T47D (cell line): ENCODE measurements at regions not wholly inside any gene's neighbourhood (a gene's known extent, or its start where the extent isn't known, plus 50 kb on each side); places are given as distances from the start of the nearest gene placed in this dataset.

Experiments
- DNase-seq, 2 experiments: peaks; one replicate each; pipeline versions ENCODE4 v3.0.0 to v3.0.0-alpha.2; 2011 to 2012; ENCODE audit warnings: low read depth in 1 of 2, low spot score in 1 of 2
- JUND ChIP-seq: IDR thresholded peaks from 2 replicates; pipeline ENCODE4 v1.6.1; 2012; ENCODE audit warnings: low read depth
- in situ Hi-C: cut with HindIII; loops from 2 replicates; pipeline ENCODE4 v1.10.0; 2016; ENCODE audit warnings: low sequenced_read_pairs, low pct_unique_long_range_greater_than_20kb

DNA sequence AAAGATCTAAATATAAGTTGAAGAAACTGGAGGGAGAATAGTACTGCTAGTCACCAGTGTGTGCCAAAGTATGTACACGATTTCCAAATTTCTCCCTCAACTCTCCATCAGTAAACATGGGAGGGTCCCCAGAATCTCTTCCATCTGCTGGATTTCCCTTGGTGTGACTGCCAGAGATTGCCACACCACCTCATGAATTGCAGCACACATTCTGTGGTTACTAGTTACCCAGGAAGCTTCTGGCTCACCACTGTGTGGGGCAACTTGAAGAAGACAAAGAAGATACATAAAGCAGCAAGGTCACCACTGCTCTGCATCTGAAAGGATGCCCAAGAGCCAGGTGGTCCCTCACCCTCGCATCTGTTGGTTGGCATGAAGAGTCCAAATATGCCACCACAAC lies 191.7 kb upstream of the ESRRG start:
- DNase-seq: no peak
- in situ Hi-C loops: no loop called here
- no peak for TF ChIP-seq JUND

DNA sequence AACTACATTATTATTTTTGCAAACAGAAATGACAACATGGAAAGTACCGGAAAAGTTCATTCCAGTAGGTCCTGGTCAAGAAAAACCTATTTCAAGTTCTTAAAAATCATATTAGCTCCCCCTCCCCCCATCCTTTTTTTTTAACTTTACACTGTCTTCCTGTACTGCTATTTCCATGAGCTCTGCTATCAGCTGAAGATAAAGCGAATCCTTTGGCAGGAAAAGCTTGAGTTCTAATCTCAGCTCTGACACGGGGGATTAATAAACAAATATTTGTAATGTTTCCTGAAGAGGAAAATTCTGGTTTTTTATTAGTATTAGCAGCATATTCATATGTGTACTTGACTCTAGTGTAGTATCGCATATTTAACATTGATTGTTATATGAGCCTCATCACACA lies 190.7 kb upstream of the ESRRG start:
- TF ChIP-seq JUND: no peak
- no peak for DNase-seq
- in situ Hi-C loops: no loop called here

DNA sequence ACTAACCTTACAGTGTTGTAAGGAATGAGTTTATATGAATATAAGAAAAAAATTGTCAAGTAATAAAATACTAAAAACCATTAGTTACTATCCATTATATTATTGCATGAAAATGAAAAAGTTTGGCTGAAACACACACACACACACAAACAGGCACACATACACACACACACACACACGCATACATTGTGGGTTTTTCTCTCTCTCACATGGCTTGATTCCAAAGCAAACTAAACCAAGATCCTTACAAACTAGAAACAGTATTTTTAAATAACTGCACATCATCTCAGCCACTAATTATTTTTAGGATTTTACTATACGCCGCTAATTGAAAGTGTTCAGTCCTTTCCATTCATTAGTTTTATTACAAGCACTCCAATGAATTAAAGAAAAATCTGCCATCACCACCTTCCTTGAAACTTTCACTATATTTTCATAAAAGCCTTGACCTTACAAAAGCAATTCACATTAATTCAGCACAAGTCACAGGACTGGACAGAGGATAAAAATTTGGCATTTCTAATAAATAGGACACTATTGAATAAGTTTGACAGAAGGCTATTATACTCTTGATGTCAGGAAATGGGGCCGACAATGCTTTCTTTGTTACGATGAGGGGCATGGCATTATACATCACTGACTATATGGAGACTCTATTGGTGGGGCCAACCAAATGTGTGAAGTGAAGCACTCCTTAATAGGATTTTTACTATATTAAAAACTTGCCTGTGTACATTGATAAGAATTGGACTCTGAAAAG lies 187.0 kb upstream of the ESRRG start:
- DNase-seq: no peak
- in situ Hi-C loops: no loop called here
- TF ChIP-seq JUND: no peak

DNA sequence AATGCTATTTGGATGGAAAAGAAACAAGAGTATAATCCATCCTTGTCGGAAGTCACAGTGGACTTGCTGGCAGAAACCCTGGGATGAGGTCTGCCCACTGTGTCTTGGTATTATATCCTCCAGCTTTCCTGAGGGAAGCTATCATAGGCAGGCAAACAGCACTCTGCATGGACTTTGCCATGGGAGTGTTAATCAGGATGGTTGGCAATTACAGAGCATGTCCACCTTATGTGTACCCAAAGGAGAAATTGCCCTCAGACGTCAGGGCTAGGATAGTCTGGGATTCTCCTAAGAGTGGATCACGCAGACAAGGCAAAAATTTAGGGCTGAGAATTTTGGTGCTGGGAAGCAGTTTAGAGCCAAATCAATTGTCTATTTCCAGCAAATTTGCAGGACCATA lies 184.9 kb upstream of the ESRRG start:
- TF ChIP-seq JUND: no peak
- in situ Hi-C loops: no loop called here
- DNase-seq: no peak

DNA sequence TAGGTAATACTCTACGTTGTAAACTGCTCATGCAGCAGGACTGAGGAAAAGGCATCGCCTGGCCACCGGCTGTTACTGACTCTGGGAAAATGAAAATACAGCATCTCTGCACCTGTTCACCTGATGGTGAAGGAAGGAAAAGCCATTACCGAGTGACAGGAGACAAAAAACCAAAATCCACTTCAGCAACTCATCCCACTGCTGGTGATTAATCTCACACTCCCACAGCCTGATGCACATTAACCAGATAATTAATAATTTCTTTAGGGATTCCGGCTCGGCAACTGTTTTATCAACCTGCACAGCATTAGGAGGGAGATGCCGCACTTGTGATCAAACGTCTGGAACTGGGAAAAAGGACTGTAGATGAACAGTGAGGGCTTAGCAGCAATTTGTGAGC lies 183.9 kb upstream of the ESRRG start:
- no peak for TF ChIP-seq JUND
- in situ Hi-C loops: no loop called here

DNA sequence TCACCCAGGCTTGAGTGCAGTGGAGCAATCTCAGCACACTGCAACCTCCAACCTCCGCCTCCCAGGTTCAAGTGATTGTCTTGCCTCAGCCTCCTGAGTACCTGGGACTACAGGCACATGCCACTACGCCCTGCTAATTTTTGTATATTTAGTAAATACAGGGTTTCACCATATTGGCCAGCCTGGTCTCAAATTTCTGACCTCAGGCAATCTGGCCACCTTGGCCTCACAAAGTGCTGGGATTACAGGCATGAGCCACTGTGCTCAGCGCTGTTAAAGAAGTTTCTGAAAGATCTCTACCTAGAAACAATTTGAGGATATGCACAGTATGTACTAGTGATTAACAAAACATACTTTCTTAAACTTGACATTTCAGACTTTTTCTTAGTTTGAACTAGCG lies 182.6 kb upstream of the ESRRG start:
- no peak for TF ChIP-seq JUND
- in situ Hi-C loops: no loop called here
- DNase-seq: peak in 1 of 2 experiments; percentile 25

More for the DNA sequence above, 183.9 kb upstream of the ESRRG start:
- no peak for DNase-seq

DNA sequence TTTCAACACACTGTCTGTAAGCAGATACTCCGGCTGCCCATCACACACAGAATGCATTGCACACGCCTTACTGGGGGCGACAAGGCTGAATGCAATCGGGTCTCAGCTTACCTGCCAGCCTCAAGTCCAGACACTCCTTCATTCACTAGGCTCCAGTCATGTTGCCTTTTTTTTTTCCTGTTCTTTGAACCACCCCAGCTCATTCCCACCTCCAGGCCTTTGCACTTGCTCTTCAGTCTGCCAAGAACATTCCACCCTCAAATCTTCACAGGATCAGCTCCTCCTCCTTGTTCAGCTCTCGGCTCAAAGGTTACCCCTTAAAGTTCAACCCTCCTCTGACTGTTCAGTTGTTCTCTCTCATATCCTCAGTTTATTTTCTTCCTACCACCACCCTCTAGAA lies 181.9 kb upstream of the ESRRG start:
- DNase-seq: no peak
- in situ Hi-C loops: no loop called here
- no peak for TF ChIP-seq JUND

DNA sequence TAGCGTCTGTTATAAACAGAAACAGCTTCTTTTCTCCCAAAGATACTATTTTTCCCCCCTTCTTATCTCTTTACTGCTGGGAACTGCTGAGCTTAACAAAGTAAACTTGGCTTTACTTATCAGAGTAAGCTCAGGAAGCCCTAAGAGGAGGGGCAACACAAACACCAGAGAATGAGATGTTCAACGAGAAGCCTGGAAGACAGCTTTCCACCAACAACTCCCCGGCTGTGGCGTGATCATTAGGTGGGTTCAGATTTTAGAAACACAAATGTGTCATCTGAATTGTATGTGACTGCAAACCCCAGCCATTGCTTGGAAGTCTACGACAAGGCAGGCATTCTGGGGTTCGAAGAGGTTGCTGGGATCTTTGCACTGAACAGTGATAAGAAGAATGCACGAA lies 181.2 kb upstream of the ESRRG start:
- DNase-seq: no peak
- in situ Hi-C loops: no loop called here
- no peak for TF ChIP-seq JUND

DNA sequence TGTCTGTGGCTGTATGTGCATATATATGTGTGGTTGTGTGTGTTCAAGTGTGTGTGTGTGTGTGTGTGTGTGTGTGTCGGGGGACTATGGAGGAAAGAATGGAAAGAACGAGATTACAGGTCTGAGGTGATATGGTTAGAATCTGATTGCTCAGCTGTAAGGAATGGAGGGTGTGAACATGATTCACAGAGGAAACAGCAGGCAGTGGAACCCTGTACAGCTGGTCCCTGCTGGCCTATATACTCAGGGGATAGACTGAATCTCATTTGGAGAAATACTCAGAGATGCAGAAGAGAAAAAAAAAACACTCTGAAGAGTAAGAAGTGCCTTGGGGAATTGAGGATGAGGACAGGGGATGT lies 180.1 kb upstream of the ESRRG start:
- no peak for DNase-seq

DNA sequence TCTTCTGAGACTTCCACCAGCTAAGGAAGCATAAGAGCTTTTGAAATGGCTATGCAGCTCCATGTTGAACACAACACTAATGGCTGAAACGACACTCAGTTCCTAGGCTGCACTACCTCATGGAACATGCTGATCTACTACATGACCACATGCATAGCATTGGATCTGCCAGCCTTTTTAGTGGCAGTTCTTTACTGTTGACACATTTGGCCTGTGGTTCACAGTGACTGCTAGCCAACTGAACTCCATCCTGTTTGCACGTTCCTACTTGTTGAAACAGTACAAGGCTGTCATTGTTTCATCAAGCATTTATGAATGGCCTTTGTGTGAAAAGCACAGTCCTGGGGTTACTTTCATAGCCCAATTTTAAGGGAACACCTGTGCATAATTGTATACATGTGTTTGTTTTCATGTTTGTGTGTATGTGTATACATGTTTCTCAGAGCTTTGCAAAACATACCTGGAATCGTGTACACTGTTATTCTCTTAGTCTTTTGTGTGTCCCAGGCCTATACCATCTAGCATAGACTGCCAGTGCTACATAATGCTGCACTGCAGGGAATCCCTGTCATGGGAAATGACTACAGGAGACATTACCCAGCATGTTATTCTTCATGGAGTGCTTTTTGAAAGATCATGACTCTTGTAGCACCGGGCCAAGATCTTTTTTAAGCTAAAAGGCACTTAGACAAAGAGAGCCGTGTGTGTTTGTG lies 179.6 kb upstream of the ESRRG start:
- in situ Hi-C loops: no loop called here
- DNase-seq: peak in 1 of 2 experiments; percentile 52
- no peak for TF ChIP-seq JUND

More for the DNA sequence above, 180.1 kb upstream of the ESRRG start:
- no peak for TF ChIP-seq JUND
- in situ Hi-C loops: no loop called here

DNA sequence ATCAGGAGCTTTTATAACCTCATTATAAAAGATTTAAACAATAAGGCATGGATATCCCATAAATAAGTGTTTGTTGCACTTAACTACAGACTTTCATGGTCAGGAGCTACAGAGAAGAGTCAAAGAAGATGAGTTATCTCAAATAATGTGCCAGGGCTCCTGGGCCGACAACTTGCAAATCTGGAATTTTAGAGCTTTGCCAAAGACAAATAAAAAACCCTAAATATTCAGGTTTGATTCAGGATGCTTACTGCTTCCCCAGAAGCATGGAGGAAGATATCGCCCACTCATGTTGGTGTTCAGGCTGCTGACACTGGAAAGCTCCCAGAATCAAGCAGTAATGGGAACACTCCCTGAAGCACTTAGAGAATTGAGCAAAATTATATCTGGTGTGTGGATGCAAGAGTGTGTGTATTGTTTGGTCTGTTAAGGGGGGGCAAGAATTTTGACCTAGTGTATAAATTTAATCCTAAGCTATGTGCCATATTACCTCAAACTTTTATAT lies 176.9 kb upstream of the ESRRG start:
- in situ Hi-C loops: no loop called here
- TF ChIP-seq JUND: no peak

DNA sequence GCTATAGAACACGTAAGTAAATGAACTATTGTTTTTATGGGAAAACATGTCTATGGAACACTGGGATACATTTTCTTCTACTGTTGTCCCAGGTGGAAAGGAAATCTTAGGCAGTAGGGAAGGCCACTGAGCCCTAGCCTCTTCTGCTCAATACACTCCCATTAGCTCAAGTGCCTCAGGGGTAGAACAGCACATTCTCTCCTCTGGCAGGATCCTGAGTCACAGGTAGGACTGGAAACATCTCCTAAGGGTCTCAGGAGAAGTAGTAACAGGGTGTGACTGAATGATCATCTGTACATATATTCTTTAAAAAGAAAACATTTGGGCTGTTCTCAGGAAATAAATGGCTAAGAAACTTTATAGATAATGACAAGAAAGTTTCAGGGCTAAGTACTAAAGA lies 175.6 kb upstream of the ESRRG start:
- TF ChIP-seq JUND: no peak
- DNase-seq: no peak
- in situ Hi-C loops: no loop called here

More for the DNA sequence above, 176.9 kb upstream of the ESRRG start:
- no peak for DNase-seq

DNA sequence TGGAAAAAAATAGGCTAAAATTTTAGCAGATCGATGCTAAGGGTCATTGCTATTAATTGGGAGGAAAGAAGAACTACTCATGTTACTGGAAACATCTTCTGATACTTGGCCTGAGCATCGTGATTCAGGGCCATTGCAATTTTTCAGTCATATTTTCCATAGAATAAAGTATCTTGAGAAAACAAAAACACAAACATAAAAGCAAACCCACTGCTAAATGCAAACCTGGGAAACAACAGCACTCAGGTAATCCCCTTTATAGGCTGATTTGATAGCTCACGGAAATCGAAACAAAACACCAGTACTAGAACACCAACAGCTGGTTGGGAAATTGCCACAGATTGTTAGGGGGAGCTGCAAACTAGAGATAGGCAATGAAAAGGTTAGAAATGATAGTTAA lies 172.9 kb upstream of the ESRRG start:
- no peak for TF ChIP-seq JUND
- in situ Hi-C loops: no loop called here
- no peak for DNase-seq
